ENCODE measurements at regions not wholly inside any gene's neighbourhood (a gene's known extent, or its start where the extent isn't known, plus 50 kb on each side); places are given as distances from the start of the nearest gene placed in this dataset.

DNA sequence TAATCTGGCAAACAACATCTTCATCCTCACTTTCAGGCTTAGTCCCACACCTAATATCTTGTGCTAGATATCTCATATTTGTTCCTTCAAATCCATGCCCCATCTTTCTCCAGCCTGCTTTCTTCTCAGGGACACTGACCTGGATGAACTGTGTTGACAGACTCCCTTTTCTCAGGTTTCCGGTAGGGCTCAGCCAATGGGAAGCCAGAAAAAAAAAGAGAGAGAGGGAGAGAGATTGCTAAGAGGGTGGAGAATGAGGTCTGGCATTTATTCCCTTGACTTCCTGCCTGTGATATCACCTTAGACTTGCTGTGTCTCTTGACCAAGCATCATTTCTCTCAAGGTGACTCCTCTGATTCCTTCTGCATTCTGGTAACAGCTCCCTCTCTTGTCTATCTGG lies 145.6 kb upstream of the ABI3BP start (continued):
- TF ChIP-seq, protein P1, sequence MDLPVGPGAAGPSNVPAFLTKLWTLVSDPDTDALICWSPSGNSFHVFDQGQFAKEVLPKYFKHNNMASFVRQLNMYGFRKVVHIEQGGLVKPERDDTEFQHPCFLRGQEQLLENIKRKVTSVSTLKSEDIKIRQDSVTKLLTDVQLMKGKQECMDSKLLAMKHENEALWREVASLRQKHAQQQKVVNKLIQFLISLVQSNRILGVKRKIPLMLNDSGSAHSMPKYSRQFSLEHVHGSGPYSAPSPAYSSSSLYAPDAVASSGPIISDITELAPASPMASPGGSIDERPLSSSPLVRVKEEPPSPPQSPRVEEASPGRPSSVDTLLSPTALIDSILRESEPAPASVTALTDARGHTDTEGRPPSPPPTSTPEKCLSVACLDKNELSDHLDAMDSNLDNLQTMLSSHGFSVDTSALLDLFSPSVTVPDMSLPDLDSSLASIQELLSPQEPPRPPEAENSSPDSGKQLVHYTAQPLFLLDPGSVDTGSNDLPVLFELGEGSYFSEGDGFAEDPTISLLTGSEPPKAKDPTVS (IDR thresholded peaks at IDR 0.05; ENCODE audit: low read depth, low read length), result no peak
- TF ChIP-seq ZNF622 (IDR thresholded peaks at IDR 0.05) (no peak), CHD4 (IDR thresholded peaks at IDR 0.05) (no peak), EED (IDR thresholded peaks at IDR 0.05; ENCODE audit: low read depth) (no peak), EGR1 (IDR thresholded peaks at IDR 0.05; ENCODE audit: borderline replicate concordance in 1 of 2, low read depth in 2 of 2, low read length in 2 of 2) (no peak), KLF5 (IDR thresholded peaks at IDR 0.05; ENCODE audit: partially characterized antibody) (no peak), ZZZ3 (IDR thresholded peaks at IDR 0.05; ENCODE audit: control insufficient read depth, insufficient read length, low read depth) (no peak), HDGF (IDR thresholded peaks at IDR 0.05) (no peak)
- TF ChIP-seq, protein P2, sequence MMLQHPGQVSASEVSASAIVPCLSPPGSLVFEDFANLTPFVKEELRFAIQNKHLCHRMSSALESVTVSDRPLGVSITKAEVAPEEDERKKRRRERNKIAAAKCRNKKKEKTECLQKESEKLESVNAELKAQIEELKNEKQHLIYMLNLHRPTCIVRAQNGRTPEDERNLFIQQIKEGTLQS (IDR thresholded peaks at IDR 0.05; ENCODE audit: borderline replicate concordance, extremely low read depth, low read depth, low read length), result no peak

DNA sequence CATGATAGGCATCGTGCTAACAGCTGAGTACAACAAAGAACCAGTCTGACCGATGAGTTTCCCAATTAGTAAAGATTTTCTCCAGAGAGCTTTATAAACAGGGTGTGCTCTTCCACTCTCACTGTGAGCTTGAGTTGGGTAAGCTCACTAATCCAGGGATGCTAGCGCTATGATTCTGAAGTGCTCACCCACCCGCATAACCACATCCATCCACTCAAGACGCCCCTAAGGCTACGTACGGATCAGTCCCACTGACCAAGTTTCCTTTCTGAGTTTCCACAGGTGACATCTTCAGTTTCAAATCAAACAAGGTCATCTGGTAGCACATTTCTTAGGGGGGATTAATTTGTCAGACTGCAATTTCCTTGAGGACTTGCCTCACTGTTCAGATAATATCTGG lies 141.1 kb upstream of the ABI3BP start:
- RAD21 ChIA-PET (ENCODE audit: unreplicated experiment), result no interaction called here
- SMC1A ChIA-PET (ENCODE audit: uncharacterized antibody, unreplicated experiment), result no interaction called here
- no peak overlapping the region for H3K4me2 ChIP-seq (ENCODE audit: control insufficient read depth, insufficient read depth)
- ATAC-seq, result no peak
- in situ Hi-C loops (cut with MboI), result no loop called here
- DNase-seq (ENCODE audit: low read depth, low spot score), result no peak
- no peaks in the 10 kb centered on the region for H4K20me1 ChIP-seq (ENCODE audit: control insufficient read depth, insufficient read depth)
- no peak overlapping the region for H3K4me3 ChIP-seq
- no peaks in the 10 kb centered on the region for H3K27me3 ChIP-seq (replicated peaks in 1 of 2; ENCODE audit: control insufficient read depth in 2 of 2, insufficient read depth in 2 of 2, low read length in 1 of 2)
- H3K9ac ChIP-seq (ENCODE audit: control insufficient read depth, insufficient read depth, low read length), result no peak overlapping the region
- H3K36me3 ChIP-seq (ENCODE audit: control insufficient read depth in 2 of 2, insufficient read depth in 2 of 2, low read length in 1 of 2), result no peaks in the 10 kb centered on the region
- H3K79me2 ChIP-seq (ENCODE audit: control insufficient read depth, insufficient read depth, low read length), result no peaks in the 10 kb centered on the region
- POLR2A ChIA-PET, result no interaction called here
- CTCF ChIA-PET, result no interaction called here
- H3K4me1 ChIP-seq (ENCODE audit: control insufficient read depth, insufficient read depth, low read length), result no peaks in the 10 kb centered on the region
- FAIRE-seq, result no peak
- intact Hi-C loops (cut with micrococcal nuclease; ENCODE audit: unreplicated experiment), result no loop called here
- WGBS (ENCODE audit: insufficient coverage, insufficient replicate concordance, low lambda C conversion rate, missing lambda C conversion rate), result 65% methylated on average over 7 of the region's 7 CpGs
- no TSS peak for BruUV-seq (replicated peaks)
- H2AFZ ChIP-seq (ENCODE audit: control insufficient read depth, low read depth, low read length), result no peak overlapping the region
- H3K9me3 ChIP-seq (replicated peaks; ENCODE audit: control insufficient read depth, insufficient read depth, low read length), result peaks cover 3% of the 10 kb centered on the region; the same call in 2 of the 3 replicates
- H3K27ac ChIP-seq (ENCODE audit: control insufficient read depth, insufficient read depth), result no peak overlapping the region
- TF ChIP-seq RCOR1 (conservative IDR thresholded peaks at IDR 0.05; ENCODE audit: low read depth, low read length) (no peak), BHLHE40 (IDR thresholded peaks at IDR 0.05; ENCODE audit: borderline replicate concordance in 1 of 2, low read depth in 2 of 2, low read length in 1 of 2) (no peak), SMAD5 (IDR thresholded peaks at IDR 0.05; ENCODE audit: low read depth) (no peak), SREBF1 (IDR thresholded peaks at IDR 0.05; ENCODE audit: low read length) (no peak), ZNF622 (IDR thresholded peaks at IDR 0.05) (no peak), ATF7 (IDR thresholded peaks at IDR 0.05; ENCODE audit: low read depth) (no peak), ATF2 (IDR thresholded peaks at IDR 0.05; ENCODE audit: low read length) (no peak), LARP7 (IDR thresholded peaks at IDR 0.05) (no peak)
- TF ChIP-seq, protein P3, sequence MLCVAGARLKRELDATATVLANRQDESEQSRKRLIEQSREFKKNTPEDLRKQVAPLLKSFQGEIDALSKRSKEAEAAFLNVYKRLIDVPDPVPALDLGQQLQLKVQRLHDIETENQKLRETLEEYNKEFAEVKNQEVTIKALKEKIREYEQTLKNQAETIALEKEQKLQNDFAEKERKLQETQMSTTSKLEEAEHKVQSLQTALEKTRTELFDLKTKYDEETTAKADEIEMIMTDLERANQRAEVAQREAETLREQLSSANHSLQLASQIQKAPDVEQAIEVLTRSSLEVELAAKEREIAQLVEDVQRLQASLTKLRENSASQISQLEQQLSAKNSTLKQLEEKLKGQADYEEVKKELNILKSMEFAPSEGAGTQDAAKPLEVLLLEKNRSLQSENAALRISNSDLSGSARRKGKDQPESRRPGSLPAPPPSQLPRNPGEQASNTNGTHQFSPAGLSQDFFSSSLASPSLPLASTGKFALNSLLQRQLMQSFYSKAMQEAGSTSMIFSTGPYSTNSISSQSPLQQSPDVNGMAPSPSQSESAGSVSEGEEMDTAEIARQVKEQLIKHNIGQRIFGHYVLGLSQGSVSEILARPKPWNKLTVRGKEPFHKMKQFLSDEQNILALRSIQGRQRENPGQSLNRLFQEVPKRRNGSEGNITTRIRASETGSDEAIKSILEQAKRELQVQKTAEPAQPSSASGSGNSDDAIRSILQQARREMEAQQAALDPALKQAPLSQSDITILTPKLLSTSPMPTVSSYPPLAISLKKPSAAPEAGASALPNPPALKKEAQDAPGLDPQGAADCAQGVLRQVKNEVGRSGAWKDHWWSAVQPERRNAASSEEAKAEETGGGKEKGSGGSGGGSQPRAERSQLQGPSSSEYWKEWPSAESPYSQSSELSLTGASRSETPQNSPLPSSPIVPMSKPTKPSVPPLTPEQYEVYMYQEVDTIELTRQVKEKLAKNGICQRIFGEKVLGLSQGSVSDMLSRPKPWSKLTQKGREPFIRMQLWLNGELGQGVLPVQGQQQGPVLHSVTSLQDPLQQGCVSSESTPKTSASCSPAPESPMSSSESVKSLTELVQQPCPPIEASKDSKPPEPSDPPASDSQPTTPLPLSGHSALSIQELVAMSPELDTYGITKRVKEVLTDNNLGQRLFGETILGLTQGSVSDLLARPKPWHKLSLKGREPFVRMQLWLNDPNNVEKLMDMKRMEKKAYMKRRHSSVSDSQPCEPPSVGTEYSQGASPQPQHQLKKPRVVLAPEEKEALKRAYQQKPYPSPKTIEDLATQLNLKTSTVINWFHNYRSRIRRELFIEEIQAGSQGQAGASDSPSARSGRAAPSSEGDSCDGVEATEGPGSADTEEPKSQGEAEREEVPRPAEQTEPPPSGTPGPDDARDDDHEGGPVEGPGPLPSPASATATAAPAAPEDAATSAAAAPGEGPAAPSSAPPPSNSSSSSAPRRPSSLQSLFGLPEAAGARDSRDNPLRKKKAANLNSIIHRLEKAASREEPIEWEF (IDR thresholded peaks at IDR 0.05; ENCODE audit: insufficient replicate concordance, low read depth, low read length), result no peak

Measured in GM12878 (cell line).